Spleen (tissue), 7 donors: ENCODE measurements at regions not wholly inside any gene's neighbourhood (a gene's known extent, or its start where the extent isn't known, plus 50 kb on each side); places are given as distances from the start of the nearest gene placed in this dataset.

Experiments
- POLR2AphosphoS5 ChIP-seq, 3 donors: sonication (generic); formaldehyde crosslinking; IDR thresholded peaks; one replicate each; pipeline ENCODE4 v1.5.1; 2017; ENCODE audit warnings: antibody characterized with exemption in 3 of 3
- TF ChIP-seq, protein P1 (sequence below), 11 experiments: fragments of 200-600 bp in 7 of 11; fragments of 450-650 bp in 4 of 11; sonication (generic) in 4 of 11; IDR thresholded peaks in 8 of 11; conservative IDR thresholded peaks in 3 of 11; 1 replicate in 7 of 11; 2 replicates in 4 of 11; pipeline versions ENCODE4 v1.4.0 to v1.8.0; 2016 to 2021; ENCODE audit warnings: antibody characterized with exemption in 11 of 11, inconsistent platforms in 4 of 11, mild to moderate bottlenecking in 1 of 11
- donor health status: DM: no; HTN: no; CAD: no; lungs with moderate emphysema.
- donor health status: DM: no; HTN: no; CAD: no.
- donor health status: DM: no; HTN: no; CAD: no.

DNA sequence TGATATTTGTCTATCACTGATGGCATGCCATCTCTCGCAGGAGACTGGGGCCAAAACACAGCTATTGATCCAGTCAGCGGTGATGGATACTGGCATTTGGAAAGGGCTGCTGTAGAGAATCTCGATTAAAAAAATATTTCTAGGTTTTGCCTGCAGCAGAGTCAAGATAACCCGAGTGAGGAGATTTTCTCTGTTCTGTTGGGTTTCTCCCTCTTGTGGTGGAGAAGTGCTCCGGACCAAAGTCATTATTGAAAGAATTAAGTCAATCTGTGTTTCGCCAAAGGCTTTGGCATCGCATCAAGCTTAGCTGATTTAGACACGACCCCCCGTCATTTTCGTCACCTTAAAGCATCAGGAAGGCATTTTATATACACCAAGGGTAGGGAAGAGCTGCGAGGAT, 97.1 kb upstream of the IRX2 start:
- no peak for TF ChIP-seq POLR2AphosphoS5 (IDR thresholded peaks at IDR 0.05)
- TF ChIP-seq, protein P1, sequence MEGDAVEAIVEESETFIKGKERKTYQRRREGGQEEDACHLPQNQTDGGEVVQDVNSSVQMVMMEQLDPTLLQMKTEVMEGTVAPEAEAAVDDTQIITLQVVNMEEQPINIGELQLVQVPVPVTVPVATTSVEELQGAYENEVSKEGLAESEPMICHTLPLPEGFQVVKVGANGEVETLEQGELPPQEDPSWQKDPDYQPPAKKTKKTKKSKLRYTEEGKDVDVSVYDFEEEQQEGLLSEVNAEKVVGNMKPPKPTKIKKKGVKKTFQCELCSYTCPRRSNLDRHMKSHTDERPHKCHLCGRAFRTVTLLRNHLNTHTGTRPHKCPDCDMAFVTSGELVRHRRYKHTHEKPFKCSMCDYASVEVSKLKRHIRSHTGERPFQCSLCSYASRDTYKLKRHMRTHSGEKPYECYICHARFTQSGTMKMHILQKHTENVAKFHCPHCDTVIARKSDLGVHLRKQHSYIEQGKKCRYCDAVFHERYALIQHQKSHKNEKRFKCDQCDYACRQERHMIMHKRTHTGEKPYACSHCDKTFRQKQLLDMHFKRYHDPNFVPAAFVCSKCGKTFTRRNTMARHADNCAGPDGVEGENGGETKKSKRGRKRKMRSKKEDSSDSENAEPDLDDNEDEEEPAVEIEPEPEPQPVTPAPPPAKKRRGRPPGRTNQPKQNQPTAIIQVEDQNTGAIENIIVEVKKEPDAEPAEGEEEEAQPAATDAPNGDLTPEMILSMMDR (IDR thresholded peaks at IDR 0.05 in 8 of 11, conservative IDR thresholded peaks at IDR 0.05 in 3 of 11): no peak
